Mesothelial cell of epicardium (in vitro differentiated cells): ENCODE measurements at regions not wholly inside any gene's neighbourhood (a gene's known extent, or its start where the extent isn't known, plus 50 kb on each side); places are given as distances from the start of the nearest gene placed in this dataset.

Source experiments
- DNase-seq, 2 experiments: peaks; one replicate each; pipeline ENCODE4 v3.0.0; 2021; ENCODE audit warnings: low spot score in 2 of 2; ENCODE audit not compliant: unreplicated experiment in 2 of 2
- H3K27ac Mint-ChIP-seq: 2 replicates; pipeline ENCODE4 v1.8.0; 2021; ENCODE audit warnings: mixed read lengths
- H3K27me3 Mint-ChIP-seq: 2 replicates; pipeline ENCODE4 v1.8.0; 2021; ENCODE audit warnings: low read depth, mixed read lengths
- H3K36me3 Mint-ChIP-seq: 2 replicates; pipeline ENCODE4 v1.8.0; 2021; ENCODE audit warnings: mixed read lengths
- H3K4me1 Mint-ChIP-seq: 2 replicates; pipeline ENCODE4 v1.8.0; 2021; ENCODE audit warnings: mixed read lengths
- H3K4me3 Mint-ChIP-seq: 2 replicates; pipeline ENCODE4 v1.8.0; 2021; ENCODE audit warnings: mild to moderate bottlenecking, moderate library complexity, mixed read lengths
- H3K9me3 Mint-ChIP-seq: 2 replicates; pipeline ENCODE4 v1.8.0; 2021; ENCODE audit warnings: mixed read lengths
- TF ChIP-seq, protein P1 (sequence below): fragments of 200-600 bp; sonication (generic); IDR thresholded peaks from one replicate; pipeline ENCODE4 v1.5.0; 2021; ENCODE audit warnings: antibody characterized with exemption; ENCODE audit not compliant: unreplicated experiment

DNA sequence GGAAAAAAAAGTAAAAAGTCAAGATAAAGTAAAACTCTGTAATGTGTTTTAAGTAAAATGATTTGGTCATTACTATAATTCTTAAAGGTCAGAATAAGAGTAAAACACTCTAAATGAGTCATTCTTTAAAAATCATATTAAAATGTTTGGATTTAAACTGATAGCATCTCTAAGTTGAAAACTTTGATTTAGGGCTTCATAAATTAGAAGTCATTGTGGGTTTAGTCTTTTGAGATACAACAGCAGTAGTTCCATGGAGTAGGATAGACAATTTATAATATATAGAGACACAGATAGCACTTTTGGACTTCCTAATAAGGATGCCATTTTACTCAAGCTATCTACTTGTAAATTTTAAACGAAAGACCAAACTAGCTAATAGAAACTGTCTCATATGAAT is 77.1 kb upstream of the PABPC4L start:
- H3K4me1 Mint-ChIP-seq, result peaks cover 12% of the 10 kb centered on the region
- TF ChIP-seq, protein P1, sequence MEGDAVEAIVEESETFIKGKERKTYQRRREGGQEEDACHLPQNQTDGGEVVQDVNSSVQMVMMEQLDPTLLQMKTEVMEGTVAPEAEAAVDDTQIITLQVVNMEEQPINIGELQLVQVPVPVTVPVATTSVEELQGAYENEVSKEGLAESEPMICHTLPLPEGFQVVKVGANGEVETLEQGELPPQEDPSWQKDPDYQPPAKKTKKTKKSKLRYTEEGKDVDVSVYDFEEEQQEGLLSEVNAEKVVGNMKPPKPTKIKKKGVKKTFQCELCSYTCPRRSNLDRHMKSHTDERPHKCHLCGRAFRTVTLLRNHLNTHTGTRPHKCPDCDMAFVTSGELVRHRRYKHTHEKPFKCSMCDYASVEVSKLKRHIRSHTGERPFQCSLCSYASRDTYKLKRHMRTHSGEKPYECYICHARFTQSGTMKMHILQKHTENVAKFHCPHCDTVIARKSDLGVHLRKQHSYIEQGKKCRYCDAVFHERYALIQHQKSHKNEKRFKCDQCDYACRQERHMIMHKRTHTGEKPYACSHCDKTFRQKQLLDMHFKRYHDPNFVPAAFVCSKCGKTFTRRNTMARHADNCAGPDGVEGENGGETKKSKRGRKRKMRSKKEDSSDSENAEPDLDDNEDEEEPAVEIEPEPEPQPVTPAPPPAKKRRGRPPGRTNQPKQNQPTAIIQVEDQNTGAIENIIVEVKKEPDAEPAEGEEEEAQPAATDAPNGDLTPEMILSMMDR, result no peak
- peaks cover 41% of the 10 kb centered on the region for H3K9me3 Mint-ChIP-seq

DNA sequence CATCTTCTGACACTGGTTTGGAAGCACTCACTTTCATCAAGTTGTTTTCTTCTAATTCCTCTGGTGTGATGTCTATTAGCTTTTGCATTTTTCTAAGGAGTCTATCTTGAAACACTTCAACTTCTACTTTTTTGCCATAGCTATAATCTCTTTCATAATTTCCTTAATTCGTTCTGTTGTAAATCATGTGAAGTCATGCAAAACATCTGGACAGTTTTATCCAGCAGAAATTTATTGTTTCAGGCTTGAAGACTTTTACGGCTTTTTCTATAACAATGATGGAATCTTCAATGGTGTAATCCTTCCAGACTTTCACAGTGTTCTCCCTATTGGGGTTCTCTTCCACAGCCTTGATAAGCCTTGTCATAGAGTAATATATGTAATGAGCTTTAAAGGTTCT is 74.9 kb upstream of the PABPC4L start:
- TF ChIP-seq, protein P1, result no peak
- peaks cover 26% of the 10 kb centered on the region for H3K36me3 Mint-ChIP-seq
- no peak for DNase-seq
- no peaks in the 10 kb centered on the region for H3K27me3 Mint-ChIP-seq
- no peak overlapping the region for H3K27ac Mint-ChIP-seq
- peaks cover 53% of the 10 kb centered on the region for H3K9me3 Mint-ChIP-seq
- H3K4me1 Mint-ChIP-seq, result peaks cover 12% of the 10 kb centered on the region
- H3K4me3 Mint-ChIP-seq, result no peak overlapping the region

More for the DNA sequence above, 77.1 kb upstream of the PABPC4L start:
- Mint-ChIP-seq H3K4me3 (no peak overlapping the region), H3K27me3 (no peaks in the 10 kb centered on the region), H3K36me3 (peaks cover 23% of the 10 kb centered on the region), H3K27ac (peak overlapping the region; percentile 78)
- no peak for DNase-seq

DNA sequence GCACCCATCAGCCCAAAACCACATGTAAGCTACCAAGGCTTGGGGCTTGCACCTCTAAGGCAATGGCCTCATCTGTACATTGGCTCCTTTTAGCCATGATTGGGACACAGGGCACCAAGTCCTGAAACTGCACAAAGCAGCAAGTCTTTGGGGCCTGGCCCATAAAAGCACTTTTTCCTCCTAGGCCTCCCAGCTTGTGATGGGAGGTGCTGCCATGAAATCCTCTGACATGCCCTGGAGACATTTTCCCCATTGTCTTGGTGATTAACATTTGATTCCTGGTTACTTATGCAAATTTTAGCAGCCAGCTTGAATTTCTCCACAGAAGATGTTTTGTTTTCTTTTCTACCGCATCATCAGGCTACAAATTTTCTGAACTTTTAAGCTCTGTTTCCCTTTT is 58.5 kb upstream of the PABPC4L start:
- Mint-ChIP-seq H3K4me3 (no peak overlapping the region), H3K9me3 (peaks cover 27% of the 10 kb centered on the region), H3K4me1 (no peaks in the 10 kb centered on the region), H3K36me3 (peaks cover 8% of the 10 kb centered on the region), H3K27ac (no peak overlapping the region), H3K27me3 (no peaks in the 10 kb centered on the region)
- TF ChIP-seq, protein P1, result no peak
- no peak for DNase-seq
